NAMALWA (cell line): ENCODE measurements at regions not wholly inside any gene's neighbourhood (a gene's known extent, or its start where the extent isn't known, plus 50 kb on each side); places are given as distances from the start of the nearest gene placed in this dataset.

Source experiments
- DNase-seq: peaks from one replicate; pipeline ENCODE4 v3.0.0-alpha.2; 2015; ENCODE audit warnings: low spot score

DNA sequence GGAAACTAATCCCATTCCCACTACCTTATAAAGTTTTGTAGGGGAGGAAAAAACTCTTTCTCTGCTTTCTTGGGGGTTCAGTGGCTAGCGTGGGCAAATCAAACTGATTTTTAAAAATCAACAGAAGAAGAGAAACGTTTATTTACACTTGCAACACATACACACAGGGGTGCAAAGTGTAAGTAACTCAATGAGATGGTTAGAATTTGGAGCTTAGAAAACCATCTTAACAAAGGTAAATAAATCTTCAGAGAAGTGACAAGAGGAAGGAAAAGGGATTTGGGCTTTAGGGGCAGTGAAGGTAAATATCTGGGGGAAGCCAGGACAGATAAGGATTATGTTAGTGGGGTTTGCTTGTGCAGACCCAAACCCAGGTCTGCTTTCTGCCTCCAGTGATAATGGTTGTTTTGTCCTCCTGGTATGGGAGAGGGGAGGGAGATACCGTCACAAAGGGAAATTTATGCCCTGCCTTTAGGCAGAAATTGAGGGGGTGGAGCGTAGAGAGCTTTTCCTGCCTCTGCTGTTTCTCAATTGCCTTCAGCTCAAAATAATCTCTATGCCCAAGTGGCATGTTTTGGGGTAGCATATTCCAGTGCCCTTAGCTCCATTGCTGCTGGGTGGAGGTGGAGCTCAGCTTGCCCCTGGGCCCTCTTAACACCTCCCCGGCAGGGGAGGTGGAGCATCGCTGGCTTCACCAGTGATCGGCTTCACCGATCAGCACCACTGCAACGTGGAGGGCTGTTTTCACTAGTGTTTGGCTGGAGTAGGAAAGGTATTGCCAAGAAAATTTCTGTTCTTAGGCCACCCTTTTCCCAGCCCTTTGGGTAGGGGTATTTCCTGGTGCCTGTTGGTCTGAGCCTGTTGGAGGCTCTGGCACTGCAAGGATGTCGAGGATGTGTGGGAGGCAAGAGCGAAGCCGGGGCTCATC, 92.2 kb downstream of the TEX51 start:
- no peak for DNase-seq

DNA sequence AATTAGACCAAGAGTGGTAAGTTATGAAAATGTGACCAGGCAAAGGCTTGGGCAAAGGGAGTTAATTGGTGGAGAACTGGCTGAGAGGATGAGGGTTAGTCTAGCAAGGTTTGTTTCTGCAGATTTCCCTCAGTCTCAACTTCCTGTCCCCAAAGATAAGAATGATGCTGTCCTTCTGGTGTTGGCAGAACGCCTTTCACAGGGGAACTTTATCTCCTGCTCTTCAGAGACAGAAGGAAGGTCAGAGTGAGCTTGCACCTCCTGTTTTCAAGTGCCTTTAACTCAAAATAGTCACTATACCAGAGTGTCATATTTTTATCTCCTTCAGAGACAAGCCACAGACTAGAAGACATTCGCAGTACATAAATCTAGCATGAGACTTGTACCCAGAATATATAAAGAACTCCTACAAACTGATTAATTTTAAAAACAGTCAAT, 95.7 kb downstream of the TEX51 start:
- no peak for DNase-seq

DNA sequence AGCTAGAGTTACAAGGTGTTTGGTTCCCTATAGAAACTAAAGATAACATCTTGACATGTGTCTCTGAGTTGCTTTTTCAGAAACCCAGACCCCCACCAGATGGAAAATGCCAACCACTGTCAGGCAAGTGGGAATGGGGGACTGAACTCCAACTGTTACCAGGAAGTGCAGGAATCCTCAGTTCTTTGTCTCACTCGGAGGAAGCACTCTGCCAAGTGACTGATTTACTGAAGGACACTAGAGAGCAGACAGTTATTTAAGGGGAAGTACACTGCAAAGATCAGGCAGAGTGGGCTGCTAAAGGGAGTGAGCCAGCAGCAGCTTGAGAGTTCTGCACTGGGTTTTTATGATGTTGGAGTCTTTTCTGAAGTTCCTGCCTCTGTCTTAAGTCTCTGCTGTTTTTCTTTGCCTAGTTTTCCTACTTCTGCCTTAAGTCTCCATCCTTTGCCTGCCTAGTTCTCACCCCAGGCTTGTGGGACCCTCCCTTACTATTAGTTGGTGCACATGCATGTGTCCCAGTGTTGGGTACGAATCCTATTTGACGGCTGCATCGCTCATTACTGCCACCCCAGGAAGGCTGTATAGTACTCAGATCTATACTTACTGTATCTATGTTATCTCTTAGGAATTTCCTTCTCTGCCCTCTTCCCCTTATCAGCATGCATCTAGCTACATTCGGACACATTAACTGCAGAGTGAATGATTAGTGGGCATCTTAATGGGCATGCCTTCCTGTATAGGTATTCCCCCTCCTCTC, 97.1 kb downstream of the TEX51 start:
- DNase-seq, result no peak

DNA sequence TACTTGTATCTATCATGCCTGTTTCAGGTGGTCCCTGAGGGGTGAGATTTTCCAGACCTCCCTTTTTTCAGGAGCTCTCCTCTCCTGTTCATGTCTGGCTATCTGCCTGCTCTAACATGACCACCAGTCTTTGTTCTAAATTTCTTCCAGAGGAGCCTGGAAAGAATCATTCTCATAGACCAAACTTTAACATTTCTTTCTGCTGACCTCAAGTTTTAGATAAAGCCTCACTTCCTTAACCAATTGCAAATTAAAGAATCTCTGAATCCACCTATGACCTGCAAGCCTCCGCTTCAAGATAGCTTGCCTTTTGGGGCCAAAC, 97.6 kb downstream of the TEX51 start:
- no peak for DNase-seq
